ENCODE measurements at regions not wholly inside any gene's neighbourhood (a gene's known extent, or its start where the extent isn't known, plus 50 kb on each side); places are given as distances from the start of the nearest gene placed in this dataset.

GRCh38 chr1:93804412-93804811 lies 74.6 kb downstream of the DNTTIP2 start:
- Histone ChIP-seq H3K4me2 (ENCODE audit: low read length) (no peak overlapping the region), H3K27me3 (ENCODE audit: control insufficient read depth, low read length) (no peaks in the 10 kb centered on the region), H3K4me3 (ENCODE audit: low read length) (no peak overlapping the region), H4K20me1 (ENCODE audit: control insufficient read depth, insufficient read depth, low read depth, low read length) (no peaks in the 10 kb centered on the region), H3K79me2 (ENCODE audit: control insufficient read depth, low read length) (no peaks in the 10 kb centered on the region), H3K9me2 (replicated peaks; ENCODE audit: control insufficient read depth, low read length) (no peaks in the 10 kb centered on the region), H3K9me3 (ENCODE audit: control insufficient read depth, insufficient read depth, low read length) (peaks cover 9% of the 10 kb centered on the region; the same call in 1 of the 2 replicates), H3F3A (ENCODE audit: control insufficient read depth, insufficient read depth) (no peaks in the 10 kb centered on the region), H3K27ac (ENCODE audit: low read depth, low read length) (no peak overlapping the region), H3K4me1 (ENCODE audit: control insufficient read depth, low read length) (no peaks in the 10 kb centered on the region), H3K36me3 (ENCODE audit: control insufficient read depth, low read length) (no peaks in the 10 kb centered on the region; the same call in 1 of the 2 replicates)
- TF ChIP-seq, protein P1, sequence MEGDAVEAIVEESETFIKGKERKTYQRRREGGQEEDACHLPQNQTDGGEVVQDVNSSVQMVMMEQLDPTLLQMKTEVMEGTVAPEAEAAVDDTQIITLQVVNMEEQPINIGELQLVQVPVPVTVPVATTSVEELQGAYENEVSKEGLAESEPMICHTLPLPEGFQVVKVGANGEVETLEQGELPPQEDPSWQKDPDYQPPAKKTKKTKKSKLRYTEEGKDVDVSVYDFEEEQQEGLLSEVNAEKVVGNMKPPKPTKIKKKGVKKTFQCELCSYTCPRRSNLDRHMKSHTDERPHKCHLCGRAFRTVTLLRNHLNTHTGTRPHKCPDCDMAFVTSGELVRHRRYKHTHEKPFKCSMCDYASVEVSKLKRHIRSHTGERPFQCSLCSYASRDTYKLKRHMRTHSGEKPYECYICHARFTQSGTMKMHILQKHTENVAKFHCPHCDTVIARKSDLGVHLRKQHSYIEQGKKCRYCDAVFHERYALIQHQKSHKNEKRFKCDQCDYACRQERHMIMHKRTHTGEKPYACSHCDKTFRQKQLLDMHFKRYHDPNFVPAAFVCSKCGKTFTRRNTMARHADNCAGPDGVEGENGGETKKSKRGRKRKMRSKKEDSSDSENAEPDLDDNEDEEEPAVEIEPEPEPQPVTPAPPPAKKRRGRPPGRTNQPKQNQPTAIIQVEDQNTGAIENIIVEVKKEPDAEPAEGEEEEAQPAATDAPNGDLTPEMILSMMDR (IDR thresholded peaks at IDR 0.05; ENCODE audit: low read depth, low read length, poor library complexity, severe bottlenecking): no peak
- TF ChIP-seq EZH2phosphoT487 (IDR thresholded peaks at IDR 0.05; ENCODE audit: borderline replicate concordance, low read length): no peak

DNA sequence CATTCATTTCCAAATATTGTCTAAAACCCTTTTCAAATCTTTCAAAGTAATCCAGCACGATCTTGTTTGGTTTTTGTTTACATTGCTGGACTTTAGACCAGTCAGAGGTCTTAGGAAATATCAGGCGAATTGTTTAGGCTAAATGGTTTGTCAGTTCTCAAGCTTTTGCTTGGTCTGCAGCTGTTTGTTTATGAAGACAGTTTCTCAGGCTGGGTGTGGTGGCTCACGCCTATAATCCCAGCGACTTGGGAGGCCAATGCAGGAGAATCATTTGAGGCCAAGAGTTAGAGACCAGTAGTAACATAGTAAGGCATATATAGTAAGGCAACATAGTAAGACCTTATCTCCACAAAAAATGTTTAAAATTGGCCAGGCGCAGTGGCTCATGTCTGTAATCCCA lies 77.5 kb downstream of the DNTTIP2 start:
- no peaks in the 10 kb centered on the region for H3K9me2 ChIP-seq (replicated peaks; ENCODE audit: control insufficient read depth, low read length)
- no peaks in the 10 kb centered on the region for H4K20me1 ChIP-seq (ENCODE audit: control insufficient read depth, insufficient read depth, low read depth, low read length)
- no peak for TF ChIP-seq EZH2phosphoT487 (IDR thresholded peaks at IDR 0.05; ENCODE audit: borderline replicate concordance, low read length)
- TF ChIP-seq, protein P1 (IDR thresholded peaks at IDR 0.05; ENCODE audit: low read depth, low read length, poor library complexity, severe bottlenecking): no peak
- no peaks in the 10 kb centered on the region for H3K27me3 ChIP-seq (ENCODE audit: control insufficient read depth, low read length)
- no peaks in the 10 kb centered on the region for H3K4me1 ChIP-seq (ENCODE audit: control insufficient read depth, low read length)
- no peaks in the 10 kb centered on the region for H3K36me3 ChIP-seq (ENCODE audit: control insufficient read depth, low read length)
- no peaks in the 10 kb centered on the region for H3K79me2 ChIP-seq (ENCODE audit: control insufficient read depth, low read length)
- no peaks in the 10 kb centered on the region; the same call in 1 of the 2 replicates for H3K9me3 ChIP-seq (ENCODE audit: control insufficient read depth, insufficient read depth, low read length)
- no peak overlapping the region for H3K4me2 ChIP-seq (ENCODE audit: low read length)
- H3F3A ChIP-seq (ENCODE audit: control insufficient read depth, insufficient read depth): no peaks in the 10 kb centered on the region
- no peak overlapping the region for H3K4me3 ChIP-seq (ENCODE audit: low read length)
- no peak overlapping the region for H3K27ac ChIP-seq (ENCODE audit: low read depth, low read length)

- no peak overlapping the region for H3K4me3 ChIP-seq (ENCODE audit: low read length)
- no peaks in the 10 kb centered on the region for H3K27me3 ChIP-seq (ENCODE audit: control insufficient read depth, low read length)
- no peaks in the 10 kb centered on the region for H4K20me1 ChIP-seq (ENCODE audit: control insufficient read depth, insufficient read depth, low read depth, low read length)
- H3K4me1 ChIP-seq (ENCODE audit: control insufficient read depth, low read length): no peaks in the 10 kb centered on the region
- no peak overlapping the region for H3K27ac ChIP-seq (ENCODE audit: low read depth, low read length)
- H3K79me2 ChIP-seq (ENCODE audit: control insufficient read depth, low read length): no peaks in the 10 kb centered on the region
- H3K9me3 ChIP-seq (ENCODE audit: control insufficient read depth, insufficient read depth, low read length): no peaks in the 10 kb centered on the region; the same call in 1 of the 2 replicates
- no peaks in the 10 kb centered on the region for H3K9me2 ChIP-seq (replicated peaks; ENCODE audit: control insufficient read depth, low read length)
- H3F3A ChIP-seq (ENCODE audit: control insufficient read depth, insufficient read depth): no peaks in the 10 kb centered on the region
- H3K4me2 ChIP-seq (ENCODE audit: low read length): no peak overlapping the region
- TF ChIP-seq, protein P1 (IDR thresholded peaks at IDR 0.05; ENCODE audit: low read depth, low read length, poor library complexity, severe bottlenecking): no peak
- no peak for TF ChIP-seq EZH2phosphoT487 (IDR thresholded peaks at IDR 0.05; ENCODE audit: borderline replicate concordance, low read length)
- no peaks in the 10 kb centered on the region for H3K36me3 ChIP-seq (ENCODE audit: control insufficient read depth, low read length)
These were observed 78.2 kb downstream of the DNTTIP2 start for GRCh38 chr1:93800856-93801255.
